ENCODE measurements at regions not wholly inside any gene's neighbourhood (a gene's known extent, or its start where the extent isn't known, plus 50 kb on each side); places are given as distances from the start of the nearest gene placed in this dataset.

- TF ChIP-seq, protein P1, sequence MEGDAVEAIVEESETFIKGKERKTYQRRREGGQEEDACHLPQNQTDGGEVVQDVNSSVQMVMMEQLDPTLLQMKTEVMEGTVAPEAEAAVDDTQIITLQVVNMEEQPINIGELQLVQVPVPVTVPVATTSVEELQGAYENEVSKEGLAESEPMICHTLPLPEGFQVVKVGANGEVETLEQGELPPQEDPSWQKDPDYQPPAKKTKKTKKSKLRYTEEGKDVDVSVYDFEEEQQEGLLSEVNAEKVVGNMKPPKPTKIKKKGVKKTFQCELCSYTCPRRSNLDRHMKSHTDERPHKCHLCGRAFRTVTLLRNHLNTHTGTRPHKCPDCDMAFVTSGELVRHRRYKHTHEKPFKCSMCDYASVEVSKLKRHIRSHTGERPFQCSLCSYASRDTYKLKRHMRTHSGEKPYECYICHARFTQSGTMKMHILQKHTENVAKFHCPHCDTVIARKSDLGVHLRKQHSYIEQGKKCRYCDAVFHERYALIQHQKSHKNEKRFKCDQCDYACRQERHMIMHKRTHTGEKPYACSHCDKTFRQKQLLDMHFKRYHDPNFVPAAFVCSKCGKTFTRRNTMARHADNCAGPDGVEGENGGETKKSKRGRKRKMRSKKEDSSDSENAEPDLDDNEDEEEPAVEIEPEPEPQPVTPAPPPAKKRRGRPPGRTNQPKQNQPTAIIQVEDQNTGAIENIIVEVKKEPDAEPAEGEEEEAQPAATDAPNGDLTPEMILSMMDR (IDR thresholded peaks at IDR 0.05) = no peak
- TF ChIP-seq CDX4 (CRISPR knock-in tag; IDR thresholded peaks at IDR 0.05; ENCODE audit: borderline replicate concordance) = no peak
Observed at GRCh38 chr12:76940671-76941445, 62.0 kb upstream of the CSRP2 start (continued).

DNA sequence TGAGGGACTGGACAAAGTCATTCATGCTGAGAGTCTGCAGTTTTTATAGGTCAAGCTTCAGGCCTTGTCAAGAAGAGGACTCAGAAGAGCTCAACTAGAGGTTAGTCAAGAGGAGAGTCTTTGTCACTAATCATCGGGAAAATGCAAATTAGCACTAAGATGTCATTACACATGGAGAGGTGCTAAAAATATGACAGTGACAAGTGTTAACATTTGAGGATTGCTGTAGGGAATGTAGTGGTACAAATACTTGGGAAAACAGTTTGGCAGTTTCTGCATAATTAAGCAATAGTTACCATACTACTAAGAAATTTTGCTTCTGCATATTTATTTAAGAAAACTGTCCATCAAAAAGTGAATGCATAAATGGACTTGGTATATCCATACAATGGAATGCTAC is 60.9 kb upstream of the CSRP2 start:
- CTCF ChIA-PET = interaction anchor here (1.8 kb wide), 1 partner anchor 71 kb away, joined by 6 read pairs; no protein-coding TSS in a partner anchor
- H3K4me1 Mint-ChIP-seq = peaks cover 17% of the 10 kb centered on the region
- POLR2A ChIA-PET = no interaction called here
- ATAC-seq = no peak
- no peak for DNase-seq (ENCODE audit: low spot score)
- no peak overlapping the region for H3K4me3 Mint-ChIP-seq
- no peak overlapping the region for H3K27ac Mint-ChIP-seq
- H3K27me3 Mint-ChIP-seq (ENCODE audit: low read depth) = no peaks in the 10 kb centered on the region; the same call in 1 of the 2 replicates
- H3K9me3 Mint-ChIP-seq = peaks cover 13% of the 10 kb centered on the region
- TF ChIP-seq, protein P1 (IDR thresholded peaks at IDR 0.05) = no peak
- TF ChIP-seq ZNF219 (CRISPR knock-in tag; IDR thresholded peaks at IDR 0.05; ENCODE audit: borderline replicate concordance) (no peak), ZMAT4 (CRISPR knock-in tag; IDR thresholded peaks at IDR 0.05) (no peak), ETV6 (CRISPR knock-in tag; IDR thresholded peaks at IDR 0.05) (no peak), GABPB1 (CRISPR knock-in tag; IDR thresholded peaks at IDR 0.05) (no peak), STAT6 (CRISPR knock-in tag; conservative IDR thresholded peaks at IDR 0.05; ENCODE audit: low read depth) (no peak), ZNF416 (CRISPR knock-in tag; IDR thresholded peaks at IDR 0.05) (no peak), FOXK1 (CRISPR knock-in tag; IDR thresholded peaks at IDR 0.05) (no peak), E2F5 (CRISPR knock-in tag; IDR thresholded peaks at IDR 0.05) (no peak), RELA (CRISPR knock-in tag; IDR thresholded peaks at IDR 0.05; ENCODE audit: borderline replicate concordance) (no peak)
- TF ChIP-seq, protein P2, sequence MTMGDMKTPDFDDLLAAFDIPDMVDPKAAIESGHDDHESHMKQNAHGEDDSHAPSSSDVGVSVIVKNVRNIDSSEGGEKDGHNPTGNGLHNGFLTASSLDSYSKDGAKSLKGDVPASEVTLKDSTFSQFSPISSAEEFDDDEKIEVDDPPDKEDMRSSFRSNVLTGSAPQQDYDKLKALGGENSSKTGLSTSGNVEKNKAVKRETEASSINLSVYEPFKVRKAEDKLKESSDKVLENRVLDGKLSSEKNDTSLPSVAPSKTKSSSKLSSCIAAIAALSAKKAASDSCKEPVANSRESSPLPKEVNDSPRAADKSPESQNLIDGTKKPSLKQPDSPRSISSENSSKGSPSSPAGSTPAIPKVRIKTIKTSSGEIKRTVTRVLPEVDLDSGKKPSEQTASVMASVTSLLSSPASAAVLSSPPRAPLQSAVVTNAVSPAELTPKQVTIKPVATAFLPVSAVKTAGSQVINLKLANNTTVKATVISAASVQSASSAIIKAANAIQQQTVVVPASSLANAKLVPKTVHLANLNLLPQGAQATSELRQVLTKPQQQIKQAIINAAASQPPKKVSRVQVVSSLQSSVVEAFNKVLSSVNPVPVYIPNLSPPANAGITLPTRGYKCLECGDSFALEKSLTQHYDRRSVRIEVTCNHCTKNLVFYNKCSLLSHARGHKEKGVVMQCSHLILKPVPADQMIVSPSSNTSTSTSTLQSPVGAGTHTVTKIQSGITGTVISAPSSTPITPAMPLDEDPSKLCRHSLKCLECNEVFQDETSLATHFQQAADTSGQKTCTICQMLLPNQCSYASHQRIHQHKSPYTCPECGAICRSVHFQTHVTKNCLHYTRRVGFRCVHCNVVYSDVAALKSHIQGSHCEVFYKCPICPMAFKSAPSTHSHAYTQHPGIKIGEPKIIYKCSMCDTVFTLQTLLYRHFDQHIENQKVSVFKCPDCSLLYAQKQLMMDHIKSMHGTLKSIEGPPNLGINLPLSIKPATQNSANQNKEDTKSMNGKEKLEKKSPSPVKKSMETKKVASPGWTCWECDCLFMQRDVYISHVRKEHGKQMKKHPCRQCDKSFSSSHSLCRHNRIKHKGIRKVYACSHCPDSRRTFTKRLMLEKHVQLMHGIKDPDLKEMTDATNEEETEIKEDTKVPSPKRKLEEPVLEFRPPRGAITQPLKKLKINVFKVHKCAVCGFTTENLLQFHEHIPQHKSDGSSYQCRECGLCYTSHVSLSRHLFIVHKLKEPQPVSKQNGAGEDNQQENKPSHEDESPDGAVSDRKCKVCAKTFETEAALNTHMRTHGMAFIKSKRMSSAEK (CRISPR knock-in tag; IDR thresholded peaks at IDR 0.05; ENCODE audit: borderline replicate concordance) = no peak
- 0 out of 2 replicates have a peak, but pooled peaks cover 2% of the 10 kb centered on the region for H3K36me3 Mint-ChIP-seq
